ENCODE measurements at regions not wholly inside any gene's neighbourhood (a gene's known extent, or its start where the extent isn't known, plus 50 kb on each side); places are given as distances from the start of the nearest gene placed in this dataset.
"Not testable (repeated sequence)": the region's sequence is repeated elsewhere in the genome, so short reads cannot be mapped to it uniquely, and the experiment has no call there.

DNA sequence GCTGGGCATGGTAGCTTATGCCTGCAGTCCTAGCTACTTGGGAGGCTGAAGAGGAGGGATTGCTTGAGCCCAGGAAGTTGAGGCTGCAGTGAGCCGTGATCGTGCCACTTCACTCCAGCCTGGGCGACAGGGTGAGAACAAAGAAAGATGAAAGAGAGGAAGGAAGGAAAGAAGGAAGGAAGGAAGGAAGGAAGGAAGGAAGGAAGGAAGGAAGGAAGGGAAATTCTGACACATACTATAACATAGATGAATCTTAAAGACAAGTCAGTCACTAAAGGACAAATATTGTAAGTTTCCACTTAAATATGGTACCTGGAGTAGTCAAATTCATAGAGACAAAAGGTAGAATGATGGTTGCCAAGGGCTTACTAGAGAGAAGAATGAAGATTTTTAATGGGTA is 108.0 kb upstream of the CACHD1 start:
- no peak for DNase-seq (ENCODE audit: low read depth in 2 of 2)

DNA sequence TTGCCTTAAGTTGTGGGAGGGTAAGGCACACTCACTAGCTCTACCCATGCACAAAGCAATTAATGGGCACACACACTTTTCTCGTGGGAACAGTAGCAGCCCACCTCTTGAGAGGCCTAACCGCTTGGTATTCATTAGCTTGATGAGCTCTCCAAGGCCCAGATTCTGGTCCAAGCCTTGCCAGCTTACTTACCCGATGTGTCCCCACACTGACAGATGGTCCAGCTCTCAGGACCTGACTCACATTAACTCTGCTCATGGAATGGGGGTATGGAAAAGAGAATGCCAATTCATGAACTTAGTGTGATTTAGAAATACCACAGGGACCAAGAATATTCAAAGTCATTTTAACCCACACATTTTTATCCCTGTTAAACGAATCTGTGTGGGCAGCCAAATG is 106.8 kb upstream of the CACHD1 start:
- no peak for DNase-seq (ENCODE audit: low read depth in 2 of 2)

DNA sequence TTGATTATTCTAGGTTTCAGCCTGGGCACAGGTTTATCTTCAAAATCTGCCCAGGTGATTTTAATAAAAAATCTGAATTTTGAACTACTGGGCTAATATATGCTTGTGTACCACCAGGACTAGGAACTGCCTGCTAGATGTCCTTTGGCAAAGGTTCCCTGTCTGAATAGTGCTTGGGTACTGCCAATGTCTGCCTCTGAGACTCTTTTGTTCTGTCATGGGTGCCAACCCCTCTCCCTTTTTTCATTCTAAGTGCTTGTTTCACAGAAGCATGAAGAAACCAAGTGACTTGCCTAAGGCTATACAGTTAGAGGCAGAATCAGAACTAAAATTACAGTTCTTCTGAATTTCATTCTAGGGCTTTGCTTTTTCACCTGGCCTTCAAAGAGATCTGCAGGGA is 106.3 kb upstream of the CACHD1 start:
- no peak for DNase-seq (ENCODE audit: low read depth in 2 of 2)

DNA sequence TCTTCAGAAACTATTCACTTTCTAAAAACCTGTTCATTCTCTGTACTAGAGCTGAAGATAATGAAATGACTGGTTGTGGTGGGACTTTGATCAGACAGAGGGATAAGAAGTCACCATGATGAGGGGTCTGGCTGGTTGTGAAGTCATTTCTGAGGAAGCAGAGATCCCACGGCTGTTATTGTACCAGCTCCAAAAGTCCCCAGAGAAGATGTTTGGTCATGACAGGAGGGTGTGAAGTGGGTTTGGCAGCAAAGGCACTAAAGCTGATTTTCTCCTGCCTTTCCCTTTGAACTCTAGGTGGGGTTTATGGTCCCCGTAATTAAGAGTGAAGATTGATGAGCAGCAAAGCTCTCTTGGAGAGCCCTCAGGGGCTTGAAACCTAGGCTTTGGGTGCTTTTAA is 103.1 kb upstream of the CACHD1 start:
- DNase-seq (ENCODE audit: low read depth in 2 of 2): no peak

DNA sequence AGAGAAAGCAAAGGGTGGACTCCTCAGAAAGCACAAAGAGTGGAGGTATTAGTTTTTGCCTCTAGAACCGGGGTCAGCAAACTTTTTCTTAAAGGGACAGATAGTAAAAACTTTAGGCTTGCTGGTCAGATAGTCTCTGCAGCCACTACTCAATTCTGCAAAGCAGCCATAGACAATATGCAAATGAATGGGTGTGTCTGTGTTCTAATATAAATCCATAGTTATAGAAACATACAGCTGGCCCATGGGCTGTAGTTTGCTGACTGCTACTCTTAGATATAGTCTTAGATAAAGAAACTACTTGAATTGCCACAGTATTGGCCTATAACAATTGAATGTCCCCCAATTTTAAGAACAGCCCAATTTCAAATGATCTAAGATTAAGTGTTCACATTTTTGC is 101.6 kb upstream of the CACHD1 start:
- no peak for DNase-seq (ENCODE audit: low read depth in 2 of 2)

DNA sequence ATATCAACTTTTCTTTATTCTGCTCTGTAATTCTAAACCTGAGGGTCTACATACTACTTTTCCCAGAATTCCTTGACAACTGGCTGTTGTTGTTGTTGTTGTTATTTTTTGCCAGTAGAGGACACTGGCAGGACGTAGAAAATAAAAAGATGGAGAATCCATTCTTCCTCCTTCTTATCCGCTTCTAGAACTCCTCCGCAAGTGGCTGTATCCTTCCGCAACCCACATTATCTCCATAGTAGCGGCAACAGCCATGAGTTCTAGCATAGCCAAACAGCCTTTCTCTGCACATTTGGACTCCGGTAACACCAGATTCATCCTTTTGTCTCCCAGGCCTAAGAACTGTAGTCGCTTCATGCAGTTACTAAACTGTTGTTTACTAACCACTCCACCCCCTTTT is 91.1 kb upstream of the CACHD1 start:
- no peak for DNase-seq (ENCODE audit: low read depth in 2 of 2)

DNA sequence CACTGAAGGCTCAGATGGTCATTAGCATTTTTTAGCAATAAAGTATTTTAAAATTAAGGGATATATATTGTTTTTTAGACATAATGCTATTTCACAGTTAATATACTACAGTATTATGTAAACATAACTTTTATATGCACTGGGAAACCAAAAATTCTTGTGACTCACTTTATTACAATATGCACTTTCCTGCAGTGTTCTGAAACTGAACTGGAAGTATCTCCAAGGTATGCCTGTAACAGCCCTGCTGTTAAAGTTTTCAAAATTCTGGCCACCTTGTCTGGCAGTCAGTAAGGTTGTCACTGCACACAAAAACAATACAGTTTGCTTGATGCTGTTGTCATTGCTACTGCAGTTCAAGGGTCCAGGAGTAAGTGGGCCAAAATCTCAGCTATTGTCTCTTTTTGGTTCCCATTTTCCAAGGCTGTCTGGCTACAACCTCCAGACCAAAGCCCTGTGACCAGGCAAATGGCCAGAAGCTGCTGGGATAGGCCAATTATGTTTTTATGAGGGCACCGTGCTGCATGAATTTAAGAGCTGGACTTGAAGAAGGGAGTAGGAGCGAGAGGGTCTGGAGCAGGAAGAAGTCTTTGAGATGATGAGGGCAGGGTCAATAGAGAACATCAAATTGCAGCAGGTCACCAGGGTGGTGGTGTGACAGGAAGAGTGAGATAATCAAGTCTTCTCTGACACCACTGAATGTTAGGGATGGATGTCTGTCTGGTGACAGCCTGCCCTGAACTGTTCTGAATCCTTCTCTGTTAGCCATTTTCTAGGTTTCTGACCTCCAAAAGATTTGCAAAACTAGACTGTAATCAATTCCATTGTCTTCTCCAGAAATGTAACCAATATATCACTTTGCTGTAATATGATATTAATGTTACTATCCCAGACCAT is 82.3 kb upstream of the CACHD1 start:
- no peak for DNase-seq (ENCODE audit: low read depth in 2 of 2)

DNA sequence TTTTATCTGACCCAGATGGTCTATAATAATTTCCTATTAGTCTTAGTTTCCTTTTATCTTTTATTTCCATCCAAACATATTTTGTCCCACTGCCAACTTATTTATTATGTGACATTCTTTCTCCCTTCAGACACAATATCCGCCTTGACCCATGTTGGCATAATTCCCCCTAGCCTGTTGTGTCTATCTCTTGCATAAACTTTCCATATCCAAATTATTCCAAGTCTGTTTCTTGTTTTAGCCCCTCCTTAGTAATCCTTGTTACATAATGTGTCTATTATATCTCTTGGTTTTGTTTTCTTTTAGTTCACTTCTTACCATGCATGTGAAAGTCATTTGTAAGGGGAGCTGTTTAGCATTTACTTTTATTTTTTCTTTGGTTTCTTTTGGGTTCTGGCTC is 81.6 kb upstream of the CACHD1 start:
- DNase-seq (ENCODE audit: low read depth in 2 of 2): peak in 1 of 2 donors; percentile 17

DNA sequence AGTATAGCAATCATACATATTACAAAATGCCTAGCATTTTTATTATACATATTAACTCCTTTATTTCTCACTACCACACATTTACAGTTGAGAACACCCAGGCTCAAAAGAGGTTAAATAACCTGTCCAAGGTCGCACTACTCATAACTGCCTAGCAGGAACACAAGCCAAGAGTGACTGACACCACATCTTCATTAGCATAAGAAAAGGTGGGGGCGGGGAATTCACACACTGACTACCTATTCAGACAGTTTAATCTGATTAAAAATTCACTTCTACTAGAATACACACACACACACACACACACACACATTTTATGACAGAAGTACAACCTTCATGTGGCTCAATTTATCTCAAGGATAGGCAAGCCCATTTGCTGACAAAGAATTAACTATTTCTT is 77.8 kb upstream of the CACHD1 start:
- no peak for DNase-seq (ENCODE audit: low read depth in 2 of 2)

DNA sequence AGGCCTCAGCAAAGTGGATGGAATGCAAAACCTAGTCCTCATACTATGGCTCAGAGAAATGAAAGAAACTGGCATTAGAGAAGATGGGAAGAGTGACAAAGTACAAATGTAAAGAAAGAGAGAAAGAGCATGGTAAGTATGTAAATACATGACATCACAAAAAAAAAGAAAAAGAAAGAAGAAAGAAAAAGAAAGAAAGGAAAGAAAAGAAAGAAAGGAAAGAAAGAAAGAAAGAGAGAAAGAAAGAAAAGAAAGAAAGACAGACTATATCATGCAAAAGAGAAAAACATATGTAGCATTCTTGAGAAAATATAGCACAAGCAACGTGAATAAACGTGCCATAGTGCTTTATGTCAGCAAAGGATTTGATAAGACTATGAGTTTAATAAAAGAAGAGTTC is 76.1 kb upstream of the CACHD1 start:
- DNase-seq (ENCODE audit: low read depth in 2 of 2): no peak

DNA sequence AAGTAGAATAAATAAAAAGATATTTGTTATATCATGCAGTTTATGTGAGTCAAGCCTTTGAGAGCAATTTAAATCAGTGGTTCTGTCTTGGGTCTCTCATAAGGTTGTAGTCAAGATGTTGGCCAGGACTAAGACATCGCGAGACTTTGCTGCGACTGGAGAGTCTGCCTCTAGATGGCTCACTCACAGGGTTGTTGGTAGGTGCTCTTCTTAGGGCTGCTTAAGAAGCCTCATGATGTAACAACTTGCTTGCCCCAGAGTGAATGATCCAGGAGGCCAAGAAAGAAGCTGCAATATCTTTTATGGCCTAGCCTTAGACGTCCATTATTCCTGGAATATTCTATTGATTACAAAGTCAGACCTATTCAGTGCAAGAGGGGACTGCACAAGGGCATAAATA is 73.1 kb upstream of the CACHD1 start:
- peak in 1 of 2 donors; percentile 2 for DNase-seq (ENCODE audit: low read depth in 2 of 2)

DNA sequence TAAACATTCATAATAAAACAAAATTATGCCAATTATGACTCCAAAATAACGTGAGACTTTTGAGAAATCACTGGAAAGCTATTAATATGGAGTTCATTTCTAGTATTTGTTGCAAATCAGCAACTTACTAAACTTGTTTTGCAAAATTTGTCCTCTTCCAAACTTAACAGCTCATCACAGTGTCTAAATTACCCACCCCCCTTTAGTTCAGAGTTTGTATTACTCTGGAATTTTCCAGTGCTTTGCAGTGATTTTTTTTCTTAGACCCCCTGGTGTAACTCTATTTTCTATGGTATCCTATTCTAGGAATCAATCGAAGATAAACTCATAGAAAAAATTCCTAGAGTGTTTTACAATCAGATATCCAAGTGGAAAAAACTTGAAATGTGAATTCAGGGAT is 72.4 kb upstream of the CACHD1 start:
- DNase-seq (ENCODE audit: low read depth in 2 of 2): no peak

DNA sequence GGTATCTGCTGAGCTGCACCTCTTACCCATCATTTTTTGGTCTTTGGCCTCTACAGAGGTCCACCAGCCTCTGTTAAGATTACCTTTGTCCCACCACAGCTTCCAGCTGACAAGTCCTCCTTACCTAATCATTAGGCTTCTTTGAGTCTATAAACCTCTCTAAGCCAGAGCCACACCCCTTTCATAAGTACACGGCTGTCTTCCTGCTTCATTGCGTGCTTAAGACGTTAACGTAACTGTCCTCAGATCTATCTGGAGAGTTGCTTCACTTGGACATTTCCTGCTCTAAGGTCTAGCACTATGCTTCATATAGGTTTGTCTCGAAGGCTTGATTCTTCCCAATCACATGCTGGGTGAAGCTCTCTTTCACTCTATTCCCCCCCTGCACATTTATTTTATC is 71.0 kb upstream of the CACHD1 start:
- DNase-seq (ENCODE audit: low read depth in 2 of 2): no peak

DNA sequence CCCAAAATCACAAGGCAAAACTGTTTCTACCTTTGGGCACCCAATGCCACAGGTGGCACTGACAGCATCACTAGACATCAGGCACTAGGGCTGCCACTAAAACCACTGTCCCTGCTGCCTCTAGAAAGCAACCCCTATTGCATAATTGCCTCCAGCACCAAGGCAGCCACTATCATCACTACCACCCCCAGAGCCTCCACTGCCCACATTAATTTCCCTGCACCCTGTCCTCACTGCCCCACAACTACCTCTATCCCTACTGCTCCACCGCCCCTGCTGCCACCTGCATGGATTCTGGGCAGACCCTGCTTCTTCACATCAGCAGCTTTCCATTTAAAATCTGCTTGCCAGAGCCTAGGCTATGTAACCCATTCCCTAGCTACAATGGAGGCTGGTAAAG is 68.6 kb upstream of the CACHD1 start:
- DNase-seq (ENCODE audit: low read depth in 2 of 2): no peak

DNA sequence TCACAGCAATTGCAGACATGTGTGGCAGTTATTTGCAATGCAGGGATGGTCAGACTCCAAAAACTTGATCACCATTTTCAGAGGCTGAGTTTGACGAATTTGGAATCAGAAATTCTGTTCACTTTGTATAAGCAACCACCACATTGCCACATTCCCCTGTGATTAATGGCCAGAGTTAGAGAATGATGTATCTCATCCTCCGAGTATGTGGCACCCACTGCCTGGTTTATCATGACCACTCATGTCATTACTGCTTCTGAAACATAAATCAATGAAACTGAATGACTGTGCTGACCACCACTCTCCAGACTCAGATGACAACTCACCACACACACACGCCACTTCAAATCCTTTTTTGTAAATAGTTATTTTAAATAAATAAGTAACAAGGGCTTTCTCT is 66.6 kb upstream of the CACHD1 start:
- no peak for DNase-seq (ENCODE audit: low read depth in 2 of 2)

DNA sequence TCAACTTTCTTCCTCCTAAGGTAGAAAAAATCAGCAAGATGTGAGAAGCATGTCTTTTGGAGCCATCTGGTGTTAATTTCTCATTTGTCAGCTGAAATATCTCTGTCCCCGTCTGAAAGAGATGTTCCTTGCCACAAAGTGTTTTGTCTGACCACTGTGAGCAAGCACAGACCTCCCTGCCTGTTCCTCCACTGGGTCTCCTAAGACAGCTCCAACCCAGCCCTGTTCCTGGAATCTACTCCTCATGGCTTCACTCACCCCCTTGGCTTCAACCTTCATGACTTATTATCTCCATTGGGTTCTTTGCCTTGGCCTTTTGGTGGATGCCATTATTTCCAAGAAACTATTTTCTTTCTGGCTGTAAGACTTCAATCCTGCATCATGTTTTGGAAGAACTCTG is 65.7 kb upstream of the CACHD1 start:
- DNase-seq (ENCODE audit: low read depth in 2 of 2): no peak

DNA sequence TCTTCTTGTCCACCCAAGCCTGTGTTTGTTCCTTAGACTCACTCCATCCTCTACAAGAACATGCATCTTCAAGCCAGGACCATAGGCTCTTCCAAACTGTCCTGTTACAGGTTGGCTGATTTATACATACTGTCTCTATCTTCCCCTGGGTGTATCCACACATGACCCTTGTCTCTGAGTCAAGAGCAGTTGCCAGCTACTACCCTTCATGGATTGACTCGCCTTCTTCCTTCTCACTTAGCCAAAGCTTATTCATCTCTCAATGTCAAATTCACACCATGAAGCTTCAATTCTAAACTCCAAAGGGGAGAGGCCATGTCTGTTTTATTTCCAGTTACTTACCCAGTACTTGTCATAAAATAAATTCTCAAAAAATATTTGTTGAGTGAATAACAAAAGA is 64.1 kb upstream of the CACHD1 start:
- no peak for DNase-seq (ENCODE audit: low read depth in 2 of 2)

DNA sequence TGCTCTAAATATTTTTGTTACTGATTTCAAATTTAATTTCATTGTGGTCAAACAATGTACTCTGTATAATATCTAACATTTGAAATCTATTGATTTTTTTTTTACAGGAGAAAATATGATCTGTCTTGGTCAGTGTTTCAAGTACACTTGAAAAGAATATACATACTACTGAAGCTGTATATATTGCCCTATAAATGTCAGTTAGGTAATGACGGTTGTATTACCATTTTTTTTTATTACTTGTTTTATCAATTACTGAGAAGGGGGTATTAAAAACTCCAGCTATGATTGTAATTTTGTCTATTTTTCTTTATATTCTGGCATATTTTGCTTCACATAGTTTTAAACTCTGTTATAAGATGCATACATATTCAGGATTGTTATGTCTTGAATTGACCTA is 59.7 kb upstream of the CACHD1 start:
- no peak for DNase-seq (ENCODE audit: low read depth in 2 of 2)

DNA sequence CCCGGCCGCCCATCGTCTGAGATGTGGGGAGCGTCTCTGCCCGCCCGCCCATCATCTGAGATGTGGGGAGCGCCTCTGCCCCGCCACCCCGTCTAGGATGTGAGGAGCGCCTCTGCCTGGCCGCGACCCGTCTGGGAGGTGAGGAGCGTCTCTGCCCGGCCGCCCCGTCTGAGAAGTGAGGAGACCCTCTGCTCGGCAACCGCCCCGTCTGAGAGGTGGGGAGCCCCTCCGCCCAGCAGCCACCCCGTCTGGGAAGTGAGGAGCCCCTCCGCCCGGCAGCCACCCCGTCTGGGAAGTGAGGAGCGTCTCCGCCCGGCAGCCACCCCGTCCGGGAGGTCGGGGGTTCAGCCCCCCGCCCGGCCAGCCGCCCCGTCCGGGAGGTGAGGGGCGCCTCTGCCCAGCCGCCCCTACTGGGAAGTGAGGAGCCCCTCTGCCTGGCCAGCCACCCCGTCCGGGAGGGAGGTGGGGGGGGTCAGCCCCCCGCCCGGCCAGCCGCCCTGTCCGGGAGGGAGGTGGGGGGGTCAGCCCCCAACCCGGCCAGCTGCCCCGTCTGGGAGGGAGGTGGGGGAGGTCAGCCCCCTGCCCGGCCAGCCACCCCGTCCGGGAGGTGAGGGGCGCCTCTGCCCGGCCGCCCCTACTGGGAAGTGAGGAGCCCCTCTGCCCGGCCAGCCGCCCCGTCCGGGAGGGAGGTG is 54.9 kb upstream of the CACHD1 start:
- DNase-seq (ENCODE audit: low read depth in 2 of 2): not testable (repeated sequence)

DNA sequence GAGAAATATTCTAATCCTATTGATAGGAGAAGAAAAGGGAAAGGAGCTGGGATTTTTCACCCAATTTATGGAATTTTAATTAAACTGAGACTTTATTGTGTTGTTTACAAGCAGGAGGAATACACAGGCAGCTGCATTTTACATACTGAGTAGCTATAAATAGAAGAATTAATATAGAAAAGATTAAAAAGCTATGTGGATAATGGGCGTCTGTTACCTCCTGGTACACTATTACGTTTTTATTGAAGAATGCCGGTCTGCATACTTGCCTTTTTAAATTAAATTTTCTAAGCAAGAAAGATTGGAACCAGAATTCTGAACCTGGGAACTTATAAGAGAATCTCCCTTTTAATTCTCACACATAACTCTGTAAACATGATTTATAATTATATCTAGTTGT is 52.1 kb upstream of the CACHD1 start:
- no peak for DNase-seq (ENCODE audit: low read depth in 2 of 2)
